ENCODE measurements at regions not wholly inside any gene's neighbourhood (a gene's known extent, or its start where the extent isn't known, plus 50 kb on each side); places are given as distances from the start of the nearest gene placed in this dataset.

- Histone ChIP-seq H3K4me3 (ENCODE audit: low read depth, low read length, poor library complexity, severe bottlenecking) (no peak overlapping the region), H3K79me2 (ENCODE audit: insufficient read depth, low read length) (no peaks in the 10 kb centered on the region), H3K4me1 (ENCODE audit: insufficient read depth, low read length, severe bottlenecking) (no peaks in the 10 kb centered on the region), H3K27ac (ENCODE audit: low read depth, low read length, poor library complexity, severe bottlenecking) (no peak overlapping the region), H3K4me2 (ENCODE audit: low read length) (no peak overlapping the region), H3K27me3 (ENCODE audit: insufficient read depth, low read length) (no peaks in the 10 kb centered on the region; the same call in 1 of the 2 replicates), H3K9me2 (ENCODE audit: low read depth, low read length) (no peaks in the 10 kb centered on the region), H3K9ac (ENCODE audit: low read length) (no peak overlapping the region), H3K36me3 (ENCODE audit: insufficient read depth, low read length) (no peaks in the 10 kb centered on the region), H2AFZ (ENCODE audit: low read length) (no peak overlapping the region), H4K20me1 (ENCODE audit: insufficient read depth, low read length) (no peaks in the 10 kb centered on the region), H3K9me3 (ENCODE audit: low read length) (no peaks in the 10 kb centered on the region), H3F3A (ENCODE audit: insufficient read depth, low read length) (no peaks in the 10 kb centered on the region)
- TF ChIP-seq, protein P1, sequence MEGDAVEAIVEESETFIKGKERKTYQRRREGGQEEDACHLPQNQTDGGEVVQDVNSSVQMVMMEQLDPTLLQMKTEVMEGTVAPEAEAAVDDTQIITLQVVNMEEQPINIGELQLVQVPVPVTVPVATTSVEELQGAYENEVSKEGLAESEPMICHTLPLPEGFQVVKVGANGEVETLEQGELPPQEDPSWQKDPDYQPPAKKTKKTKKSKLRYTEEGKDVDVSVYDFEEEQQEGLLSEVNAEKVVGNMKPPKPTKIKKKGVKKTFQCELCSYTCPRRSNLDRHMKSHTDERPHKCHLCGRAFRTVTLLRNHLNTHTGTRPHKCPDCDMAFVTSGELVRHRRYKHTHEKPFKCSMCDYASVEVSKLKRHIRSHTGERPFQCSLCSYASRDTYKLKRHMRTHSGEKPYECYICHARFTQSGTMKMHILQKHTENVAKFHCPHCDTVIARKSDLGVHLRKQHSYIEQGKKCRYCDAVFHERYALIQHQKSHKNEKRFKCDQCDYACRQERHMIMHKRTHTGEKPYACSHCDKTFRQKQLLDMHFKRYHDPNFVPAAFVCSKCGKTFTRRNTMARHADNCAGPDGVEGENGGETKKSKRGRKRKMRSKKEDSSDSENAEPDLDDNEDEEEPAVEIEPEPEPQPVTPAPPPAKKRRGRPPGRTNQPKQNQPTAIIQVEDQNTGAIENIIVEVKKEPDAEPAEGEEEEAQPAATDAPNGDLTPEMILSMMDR (IDR thresholded peaks at IDR 0.05; ENCODE audit: low read length), result no peak
- TF ChIP-seq EZH2 (IDR thresholded peaks at IDR 0.05; ENCODE audit: borderline replicate concordance, low read length), result no peak
Measured at GRCh38 chr22:27679176-27679575, 122.4 kb downstream of the MN1 start.

DNA sequence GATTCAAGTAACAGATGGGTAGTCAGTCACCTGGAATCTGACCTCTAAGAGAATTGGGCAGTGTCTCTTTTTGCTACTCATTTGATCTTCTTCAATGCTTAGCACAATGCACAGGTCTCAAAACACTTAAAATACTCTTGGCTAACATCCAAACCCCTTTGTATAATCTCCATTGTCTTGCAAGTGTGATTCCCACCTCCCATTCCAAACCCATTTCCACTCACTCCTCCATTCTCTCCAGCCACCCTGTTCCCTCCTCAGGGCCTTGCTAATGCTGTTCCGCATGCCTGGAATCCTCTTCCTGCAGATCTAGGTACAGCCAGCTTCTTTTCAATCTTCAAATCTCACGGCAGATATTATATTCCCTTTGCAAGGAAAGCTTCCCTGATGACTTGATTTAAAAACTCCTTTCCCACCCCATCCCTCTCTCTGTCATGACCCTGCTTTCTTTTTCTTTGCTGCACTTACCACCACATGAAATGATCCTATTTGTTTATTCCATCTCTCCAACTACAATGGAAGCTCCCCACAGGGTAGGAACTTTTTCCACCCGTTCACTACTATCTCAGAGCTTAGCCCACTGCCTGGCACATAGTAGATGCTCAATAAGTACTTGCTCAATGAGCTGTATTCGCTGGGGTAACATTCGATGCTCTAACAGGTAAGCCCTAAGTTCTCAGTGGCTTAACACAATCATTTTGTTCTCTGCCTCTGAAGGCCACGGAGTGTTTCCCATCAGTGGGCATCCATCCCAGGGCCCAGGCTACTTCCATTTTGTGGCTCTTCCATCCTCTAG lies 121.7 kb downstream of the MN1 start:
- no peaks in the 10 kb centered on the region for H4K20me1 ChIP-seq (ENCODE audit: insufficient read depth, low read length)
- TF ChIP-seq, protein P1 (IDR thresholded peaks at IDR 0.05; ENCODE audit: low read length), result no peak
- no peak for TF ChIP-seq EZH2 (IDR thresholded peaks at IDR 0.05; ENCODE audit: borderline replicate concordance, low read length)
- no peaks in the 10 kb centered on the region for H3K9me3 ChIP-seq (ENCODE audit: low read length)
- H3K4me2 ChIP-seq (ENCODE audit: low read length), result no peak overlapping the region
- H3K79me2 ChIP-seq (ENCODE audit: insufficient read depth, low read length), result no peaks in the 10 kb centered on the region
- no peaks in the 10 kb centered on the region for H3F3A ChIP-seq (ENCODE audit: insufficient read depth, low read length)
- no peak overlapping the region for H3K9ac ChIP-seq (ENCODE audit: low read length)
- H3K9me2 ChIP-seq (ENCODE audit: low read depth, low read length), result no peaks in the 10 kb centered on the region
- H3K4me3 ChIP-seq (ENCODE audit: low read depth, low read length, poor library complexity, severe bottlenecking), result no peak overlapping the region
- no peaks in the 10 kb centered on the region for H3K4me1 ChIP-seq (ENCODE audit: insufficient read depth, low read length, severe bottlenecking)
- H3K27ac ChIP-seq (ENCODE audit: low read depth, low read length, poor library complexity, severe bottlenecking), result no peak overlapping the region
- H3K27me3 ChIP-seq (ENCODE audit: insufficient read depth, low read length), result no peaks in the 10 kb centered on the region; the same call in 1 of the 2 replicates
- no peaks in the 10 kb centered on the region for H3K36me3 ChIP-seq (ENCODE audit: insufficient read depth, low read length)
- no peak overlapping the region for H2AFZ ChIP-seq (ENCODE audit: low read length)

DNA sequence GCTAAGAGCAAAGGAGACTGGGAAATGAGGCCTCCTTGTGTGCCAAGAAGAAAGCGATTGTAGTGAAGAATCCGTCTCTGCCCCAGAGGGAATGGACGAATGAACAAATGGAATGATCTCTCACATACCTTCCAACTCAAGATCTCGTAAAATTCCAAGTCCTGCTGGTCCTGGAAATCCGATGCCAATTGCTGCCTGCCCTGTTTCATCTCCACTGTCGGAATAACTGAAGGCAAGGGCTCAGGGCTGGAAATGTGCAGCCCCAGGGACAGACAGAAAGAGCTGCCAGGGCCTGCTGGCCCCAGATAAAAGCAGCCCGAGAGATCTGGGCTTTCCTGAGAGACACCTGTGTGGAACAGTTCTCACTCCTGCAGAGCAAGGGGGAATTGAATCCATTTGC lies 120.9 kb downstream of the MN1 start:
- no peak overlapping the region for H3K9ac ChIP-seq (ENCODE audit: low read length)
- H3K4me2 ChIP-seq (ENCODE audit: low read length), result no peak overlapping the region
- no peak overlapping the region for H3K27ac ChIP-seq (ENCODE audit: low read depth, low read length, poor library complexity, severe bottlenecking)
- H3K36me3 ChIP-seq (ENCODE audit: insufficient read depth, low read length), result no peaks in the 10 kb centered on the region
- H3K4me1 ChIP-seq (ENCODE audit: insufficient read depth, low read length, severe bottlenecking), result no peaks in the 10 kb centered on the region
- H3K9me3 ChIP-seq (ENCODE audit: low read length), result no peaks in the 10 kb centered on the region
- H3K4me3 ChIP-seq (ENCODE audit: low read depth, low read length, poor library complexity, severe bottlenecking), result no peak overlapping the region
- H3K79me2 ChIP-seq (ENCODE audit: insufficient read depth, low read length), result no peaks in the 10 kb centered on the region
- H3K9me2 ChIP-seq (ENCODE audit: low read depth, low read length), result no peaks in the 10 kb centered on the region
- no peaks in the 10 kb centered on the region; the same call in 1 of the 2 replicates for H3K27me3 ChIP-seq (ENCODE audit: insufficient read depth, low read length)
- no peaks in the 10 kb centered on the region for H3F3A ChIP-seq (ENCODE audit: insufficient read depth, low read length)
- no peak overlapping the region for H2AFZ ChIP-seq (ENCODE audit: low read length)
- TF ChIP-seq, protein P1 (IDR thresholded peaks at IDR 0.05; ENCODE audit: low read length), result no peak
- no peak for TF ChIP-seq EZH2 (IDR thresholded peaks at IDR 0.05; ENCODE audit: borderline replicate concordance, low read length)
- H4K20me1 ChIP-seq (ENCODE audit: insufficient read depth, low read length), result no peaks in the 10 kb centered on the region

Measured in OCI-LY1 (cell line).